ENCODE measurements at regions not wholly inside any gene's neighbourhood (a gene's known extent, or its start where the extent isn't known, plus 50 kb on each side); places are given as distances from the start of the nearest gene placed in this dataset.

- no peak for TF ChIP-seq CTCF (conservative IDR thresholded peaks at IDR 0.05; ENCODE audit: low read depth, low read length)
- no peak for TF ChIP-seq EZH2phosphoT487 (IDR thresholded peaks at IDR 0.05; ENCODE audit: borderline replicate concordance, low read length)
- no peak for TF ChIP-seq EZH2 (IDR thresholded peaks at IDR 0.05; ENCODE audit: low read length, unreplicated experiment)
Measured at GRCh38 chr5:6082685-6083084, 295.7 kb downstream of the MED10 start.

All from PC-3 (cell line).